NCI-H2107 treated with DMSO at 0.1 percent for 48 hours (cell line): ENCODE measurements at regions not wholly inside any gene's neighbourhood (a gene's known extent, or its start where the extent isn't known, plus 50 kb on each side); places are given as distances from the start of the nearest gene placed in this dataset.

Experiments
- DNase-seq: peaks from one replicate; lab custom pipeline; 2025; ENCODE audit not compliant: unreplicated experiment; lab: John Stamatoyannopoulos, UW

DNA sequence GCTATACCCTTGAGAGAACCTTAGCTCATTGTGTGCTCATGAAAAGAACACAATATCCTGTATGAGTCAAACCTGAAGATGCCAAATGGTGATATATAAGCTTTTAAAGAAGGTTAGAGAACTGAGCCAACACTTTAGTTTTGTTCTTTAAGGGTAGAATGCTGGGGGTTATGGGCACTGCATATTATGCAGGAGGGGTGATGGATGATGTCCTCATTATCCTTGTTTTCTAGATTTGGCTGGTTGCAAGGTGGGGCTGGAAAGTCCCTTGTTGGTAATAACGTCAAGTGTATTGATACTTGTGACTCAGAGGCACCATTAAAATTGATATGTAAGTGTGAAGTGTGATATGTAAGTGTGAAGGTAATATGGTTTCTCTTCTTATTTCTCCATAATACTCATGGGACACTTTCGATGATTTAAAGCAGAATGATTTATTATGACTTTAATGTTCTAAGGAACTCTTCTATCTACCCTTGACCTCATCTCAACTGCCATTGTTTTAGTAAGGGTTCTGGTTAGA, 113.7 kb upstream of the DTNBP1 start:
- no peak for DNase-seq

GRCh38 chr6:15775741-15776140, 112.9 kb upstream of the DTNBP1 start:
- no peak for DNase-seq

DNA sequence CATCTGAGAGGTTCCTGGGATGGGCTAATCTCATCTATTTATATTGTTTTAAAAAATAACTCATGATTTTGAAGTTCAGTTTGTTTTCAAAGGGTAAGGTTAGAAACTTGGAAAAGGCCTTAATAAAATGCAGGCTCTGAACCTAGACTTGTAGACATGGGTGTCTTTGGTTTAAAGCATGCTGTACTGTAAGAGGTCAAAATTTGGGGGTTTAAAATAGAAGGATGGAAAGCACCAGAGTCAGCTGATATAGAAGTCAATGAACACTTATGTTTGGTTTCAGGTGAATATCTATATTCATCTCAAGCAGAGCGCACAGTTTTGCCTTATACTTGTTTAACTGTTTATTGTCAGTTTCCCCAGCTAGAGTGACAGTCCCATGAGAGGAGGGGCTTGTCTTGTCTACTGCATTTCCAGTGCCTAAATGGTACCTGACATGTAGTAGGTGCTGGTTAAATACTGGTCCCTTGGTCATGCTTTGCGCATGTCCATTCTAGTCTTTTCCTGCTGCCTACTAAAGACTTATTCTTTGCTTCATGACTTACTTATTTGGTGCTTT, 112.3 kb upstream of the DTNBP1 start:
- DNase-seq, result no peak

- DNase-seq, result no peak
Measured at GRCh38 chr6:15773806-15774410, 111.1 kb upstream of the DTNBP1 start.

DNA sequence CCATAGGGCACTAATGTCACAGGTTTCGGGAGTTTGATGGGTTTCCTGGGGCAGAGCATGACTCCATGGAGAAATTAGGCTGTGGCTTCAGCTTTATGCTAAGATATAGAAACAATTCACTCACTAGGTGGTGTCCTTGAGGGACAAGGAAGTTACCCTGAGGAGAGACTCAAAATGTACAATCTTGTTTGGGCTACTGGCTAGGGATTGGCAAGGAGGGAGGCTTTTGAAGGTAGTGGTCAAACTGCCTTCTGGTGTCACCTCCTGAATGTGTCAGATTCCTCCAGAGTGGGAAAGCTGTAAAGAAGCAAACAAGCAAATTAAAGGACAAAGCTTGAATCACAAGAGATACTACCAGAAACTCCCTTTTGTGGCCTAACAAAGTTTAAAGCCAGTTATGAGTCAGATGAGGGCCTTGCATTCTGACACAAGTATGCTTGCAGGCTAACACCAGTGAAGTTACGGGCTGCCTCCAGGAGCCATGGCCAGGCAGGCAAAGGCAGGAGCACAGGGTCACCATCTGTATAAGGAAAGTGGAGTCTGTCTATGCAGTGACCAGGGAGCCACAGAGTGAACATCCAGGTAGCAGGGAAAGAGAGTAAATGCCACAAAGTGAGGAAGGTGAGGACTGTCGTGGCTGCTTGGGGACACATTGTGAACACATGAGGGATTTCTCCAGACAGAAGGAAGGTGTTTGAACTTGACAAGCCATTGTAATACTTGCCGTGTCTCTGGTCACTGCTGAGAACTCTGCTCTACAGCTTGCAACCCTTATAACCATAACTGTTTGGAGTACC, 107.7 kb upstream of the DTNBP1 start:
- no peak for DNase-seq

GRCh38 chr6:15769511-15770018, 106.7 kb upstream of the DTNBP1 start:
- DNase-seq, result no peak

DNA sequence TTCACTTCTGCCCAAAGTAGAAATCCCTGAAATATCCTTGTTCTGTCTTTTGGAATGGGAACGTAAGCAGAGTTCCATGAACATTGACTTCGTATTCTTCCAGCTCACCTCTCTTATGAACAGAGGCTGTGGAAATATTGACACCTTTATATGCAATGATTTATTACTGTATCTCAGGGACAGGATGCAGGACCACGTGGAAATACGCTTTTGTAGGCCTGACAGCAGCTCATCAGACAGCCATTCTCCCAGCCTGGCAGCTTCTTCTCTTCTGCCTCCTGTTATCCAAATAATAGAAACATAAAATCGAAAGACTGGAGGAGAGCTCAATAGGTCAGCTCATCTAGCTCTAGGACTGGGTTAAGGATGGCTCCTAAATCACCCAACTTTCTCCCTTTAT, 106.2 kb upstream of the DTNBP1 start:
- DNase-seq, result no peak

- no peak for DNase-seq
Measured at GRCh38 chr6:15763837-15764236, 101.0 kb upstream of the DTNBP1 start.

DNA sequence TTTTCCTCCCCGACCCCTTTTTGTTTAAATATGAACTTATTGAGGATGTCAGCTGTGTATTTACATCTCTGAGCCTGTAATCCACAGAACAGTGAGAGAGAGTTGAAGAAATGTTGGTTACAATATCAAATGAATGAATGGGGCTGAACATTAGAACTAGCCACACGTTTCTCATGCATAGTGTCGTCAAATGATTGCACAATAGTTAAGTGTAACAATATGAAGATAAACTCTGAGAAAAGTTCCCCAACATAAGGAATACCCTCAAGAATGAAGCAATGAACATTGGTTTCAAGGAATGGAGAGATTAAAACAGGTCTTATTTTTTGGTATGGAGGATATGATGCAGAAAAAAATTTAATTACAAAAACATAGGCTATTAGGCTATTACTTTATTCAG, 100.5 kb upstream of the DTNBP1 start:
- DNase-seq, result no peak

DNA sequence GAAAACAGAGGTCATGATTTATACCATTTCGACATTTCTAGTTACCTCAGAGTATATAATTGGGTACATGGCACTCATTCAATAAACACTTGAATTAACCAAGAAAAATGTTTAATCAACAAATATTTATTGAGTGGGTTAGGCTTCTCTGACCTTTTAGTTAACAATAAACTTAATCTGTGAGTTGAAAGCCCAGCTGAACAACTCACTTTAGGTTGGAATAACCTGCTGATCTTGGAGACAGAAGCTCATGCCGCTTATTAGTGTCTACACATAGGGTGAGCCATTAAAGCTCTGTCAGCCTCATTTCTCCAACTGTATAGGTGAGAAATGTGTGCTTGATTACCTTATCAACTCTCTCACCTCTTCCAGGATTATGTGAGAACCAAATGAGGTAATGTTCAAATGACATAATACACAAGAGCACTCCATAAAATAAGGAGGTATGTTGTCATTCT, 98.2 kb upstream of the DTNBP1 start:
- no peak for DNase-seq

GRCh38 chr6:15758631-15759215, 95.9 kb upstream of the DTNBP1 start:
- DNase-seq, result no peak

DNA sequence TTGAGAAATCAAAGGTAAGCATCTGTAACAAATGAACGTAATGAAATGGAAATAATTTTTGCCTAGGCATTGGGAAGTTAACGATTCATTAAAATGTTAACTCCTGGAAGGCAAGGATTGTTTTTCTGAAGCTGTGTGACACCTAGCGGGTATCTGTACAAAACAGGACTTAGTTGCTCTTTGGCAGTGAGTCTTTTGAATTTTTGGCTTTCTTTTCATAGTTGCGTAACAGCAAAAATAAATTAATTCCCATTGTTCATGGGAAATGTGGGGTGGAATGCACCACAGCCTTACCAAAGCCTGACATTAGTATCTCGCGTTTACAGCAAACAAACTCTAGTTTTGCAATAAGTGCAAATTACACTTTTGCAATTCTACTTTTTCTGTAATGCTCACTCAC, 92.7 kb upstream of the DTNBP1 start:
- DNase-seq, result no peak

GRCh38 chr6:15754706-15755079, 91.9 kb upstream of the DTNBP1 start:
- DNase-seq, result no peak

GRCh38 chr6:15754035-15754705, 91.3 kb upstream of the DTNBP1 start:
- DNase-seq, result no peak

DNA sequence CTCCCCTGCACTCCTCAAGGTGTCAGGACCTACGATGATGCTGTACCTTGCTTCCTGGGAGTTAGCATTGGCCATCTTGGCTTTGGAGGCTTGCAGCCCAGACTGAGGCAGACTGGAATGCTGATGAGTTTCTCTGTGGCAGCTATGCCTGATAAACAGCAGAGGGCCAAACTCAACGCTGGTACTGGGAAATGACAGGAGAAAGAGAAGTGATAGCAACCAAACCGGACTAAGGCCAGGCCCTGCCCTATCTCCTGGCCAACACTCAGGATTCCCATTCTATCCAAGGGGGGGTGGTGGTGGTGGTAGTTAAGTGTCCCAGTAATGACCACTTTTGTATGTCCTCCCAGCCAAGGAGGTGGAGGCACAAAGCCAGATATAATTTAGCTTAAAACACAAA, 90.0 kb upstream of the DTNBP1 start:
- no peak for DNase-seq

- no peak for DNase-seq
Measured at GRCh38 chr6:15751721-15752350, 89.0 kb upstream of the DTNBP1 start.

GRCh38 chr6:15748341-15748740, 85.5 kb upstream of the DTNBP1 start:
- DNase-seq, result no peak

DNA sequence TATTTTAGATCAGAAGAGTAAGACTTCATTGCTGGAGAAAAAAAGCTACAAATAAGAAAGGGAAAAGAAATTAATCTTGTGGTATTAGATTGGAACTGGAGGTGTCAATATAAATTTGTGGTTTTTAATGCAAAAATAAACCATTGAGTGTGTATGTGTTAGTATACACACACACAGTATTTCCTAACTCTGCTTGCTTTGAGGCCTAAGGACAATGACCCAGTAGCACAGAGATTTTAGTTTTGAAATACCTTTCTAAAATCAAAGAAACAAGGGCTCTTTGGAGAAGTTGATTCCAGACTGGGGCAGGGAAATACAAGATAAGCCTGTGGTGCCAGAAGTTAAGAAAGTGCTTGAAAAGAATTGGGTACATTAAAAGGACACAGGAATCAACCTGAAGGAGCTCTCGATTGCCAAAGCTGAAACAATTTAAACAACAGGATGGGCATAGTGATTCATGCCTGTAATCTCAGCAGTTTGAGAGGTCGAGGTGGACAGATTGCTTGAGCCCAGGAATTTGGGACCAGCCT, 84.6 kb upstream of the DTNBP1 start:
- DNase-seq, result no peak

GRCh38 chr6:15745781-15746180, 83.0 kb upstream of the DTNBP1 start:
- no peak for DNase-seq

DNA sequence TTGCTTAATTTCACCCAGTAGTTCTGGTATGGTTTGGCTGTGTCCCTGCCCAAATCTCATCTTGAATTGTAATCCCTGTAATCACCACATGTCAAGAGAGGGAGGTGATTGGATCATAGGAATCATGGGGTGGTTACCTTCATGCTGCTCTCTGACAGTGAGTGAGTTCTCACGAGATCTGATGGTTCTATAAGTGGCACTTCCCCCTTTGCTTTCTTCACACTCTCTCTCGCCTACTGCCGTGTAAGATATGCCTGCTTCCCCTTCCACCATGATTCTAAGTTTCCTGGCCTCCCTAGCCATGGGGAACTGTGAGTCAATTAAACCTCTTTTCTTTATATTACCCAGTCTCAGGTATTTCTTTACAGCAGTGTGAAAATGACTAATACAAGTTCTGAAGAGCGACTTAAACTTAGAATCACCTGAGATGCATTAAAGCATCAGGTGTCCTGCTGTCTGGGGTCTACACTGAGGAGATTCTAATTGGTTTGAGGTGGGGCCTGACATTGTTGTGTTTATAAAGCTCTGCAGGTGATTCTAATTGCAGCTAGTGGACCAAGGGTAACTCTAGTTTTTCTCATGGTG, 82.1 kb upstream of the DTNBP1 start:
- DNase-seq, result no peak
